ENCODE measurements at regions not wholly inside any gene's neighbourhood (a gene's known extent, or its start where the extent isn't known, plus 50 kb on each side); places are given as distances from the start of the nearest gene placed in this dataset.

- TF ChIP-seq POLR2A (IDR thresholded peaks at IDR 0.05) (no peak), CTCF (IDR thresholded peaks at IDR 0.05) (no peak), POLR2AphosphoS5 (IDR thresholded peaks at IDR 0.05) (no peak), EP300 (IDR thresholded peaks at IDR 0.05) (no peak)
- WGBS, 2 donors (ENCODE audit: low coverage in 1 of 2): 36 to 71% methylated on average over 2 to 3 of the region's 3 CpGs
- H3K4me3 ChIP-seq: no peak overlapping the region
- H3K4me1 ChIP-seq: no peaks in the 10 kb centered on the region
- H3K9me3 ChIP-seq: no peaks in the 10 kb centered on the region
- no peak for ATAC-seq
- H3K36me3 ChIP-seq: no peaks in the 10 kb centered on the region
- H3K27me3 ChIP-seq: no peaks in the 10 kb centered on the region
- no peak overlapping the region for H3K27ac ChIP-seq
Measured at GRCh38 chr13:64158908-64159307, 2743.3 kb upstream of the PCDH20 start.

GRCh38 chr13:64154514-64154913, 2738.9 kb upstream of the PCDH20 start:
- no peak for ATAC-seq
- Histone ChIP-seq H3K36me3 (no peaks in the 10 kb centered on the region), H3K4me3 (no peak overlapping the region), H3K27ac (no peak overlapping the region), H3K4me1 (no peaks in the 10 kb centered on the region), H3K27me3 (no peaks in the 10 kb centered on the region), H3K9me3 (peaks cover 0 to 3% (median 0%) of the 10 kb centered on the region in 3 donors)
- 64 to 100% methylated on average over 1 of the region's 1 CpG for WGBS, 2 donors (ENCODE audit: low coverage in 1 of 2)
- TF ChIP-seq CTCF (IDR thresholded peaks at IDR 0.05): no peak
- no peak for TF ChIP-seq POLR2A (IDR thresholded peaks at IDR 0.05)
- TF ChIP-seq EP300 (IDR thresholded peaks at IDR 0.05): no peak
- TF ChIP-seq POLR2AphosphoS5 (IDR thresholded peaks at IDR 0.05): no peak

- 79 to 100% methylated on average over 1 to 3 of the region's 4 CpGs for WGBS, 2 donors (ENCODE audit: low coverage in 1 of 2)
- ATAC-seq: no peak
- TF ChIP-seq POLR2AphosphoS5 (IDR thresholded peaks at IDR 0.05) (no peak), POLR2A (IDR thresholded peaks at IDR 0.05) (no peak), CTCF (IDR thresholded peaks at IDR 0.05) (no peak), EP300 (IDR thresholded peaks at IDR 0.05) (no peak)
- Histone ChIP-seq H3K9me3 (no peaks in the 10 kb centered on the region), H3K27ac (no peak overlapping the region), H3K4me1 (no peaks in the 10 kb centered on the region), H3K4me3 (no peak overlapping the region), H3K27me3 (no peaks in the 10 kb centered on the region), H3K36me3 (no peaks in the 10 kb centered on the region)
Measured at GRCh38 chr13:64130600-64130999, 2715.0 kb upstream of the PCDH20 start.

- H3K9me3 ChIP-seq: no peaks in the 10 kb centered on the region
- no peaks in the 10 kb centered on the region for H3K36me3 ChIP-seq
- no peak overlapping the region for H3K4me3 ChIP-seq
- TF ChIP-seq EP300 (IDR thresholded peaks at IDR 0.05): no peak
- TF ChIP-seq POLR2A (IDR thresholded peaks at IDR 0.05): no peak
- TF ChIP-seq POLR2AphosphoS5 (IDR thresholded peaks at IDR 0.05): no peak
- TF ChIP-seq CTCF (IDR thresholded peaks at IDR 0.05): no peak
- H3K27ac ChIP-seq: no peak overlapping the region
- H3K4me1 ChIP-seq: no peaks in the 10 kb centered on the region
- 0 to 83% methylated on average over 1 of the region's 3 CpGs for WGBS, 2 donors (ENCODE audit: low coverage in 1 of 2)
- no peak for ATAC-seq
- H3K27me3 ChIP-seq: no peaks in the 10 kb centered on the region
Measured at GRCh38 chr13:64130171-64130570, 2714.5 kb upstream of the PCDH20 start.

GRCh38 chr13:64127856-64128255, 2712.2 kb upstream of the PCDH20 start:
- no peaks in the 10 kb centered on the region for H3K36me3 ChIP-seq
- H3K27me3 ChIP-seq: no peaks in the 10 kb centered on the region
- no peak overlapping the region for H3K27ac ChIP-seq
- no peak overlapping the region for H3K4me3 ChIP-seq
- ATAC-seq: no peak
- H3K4me1 ChIP-seq: no peaks in the 10 kb centered on the region
- no peaks in the 10 kb centered on the region for H3K9me3 ChIP-seq
- no peak for TF ChIP-seq CTCF (IDR thresholded peaks at IDR 0.05)
- TF ChIP-seq POLR2AphosphoS5 (IDR thresholded peaks at IDR 0.05): no peak
- no peak for TF ChIP-seq EP300 (IDR thresholded peaks at IDR 0.05)
- TF ChIP-seq POLR2A (IDR thresholded peaks at IDR 0.05): no peak

Measured in gastroesophageal sphincter (tissue), 4 donors.